SK-N-MC (cell line): ENCODE measurements at regions not wholly inside any gene's neighbourhood (a gene's known extent, or its start where the extent isn't known, plus 50 kb on each side); places are given as distances from the start of the nearest gene placed in this dataset.

Experiments used
- EZH2 ChIP-seq: fragments of 200-600 bp; sonication (generic); IDR thresholded peaks from one replicate; pipeline ENCODE4 v1.6.1; 2017; ENCODE audit warnings: antibody characterized with exemption
- FOXP2 ChIP-seq: optimal IDR thresholded peaks from 2 replicates; pipeline ENCODE3; 2011; ENCODE audit warnings: mild to moderate bottlenecking, moderate library complexity; ENCODE audit not compliant: insufficient read depth; ENCODE audit errors: extremely low read length, control extremely low read depth
- POLR2AphosphoS5 ChIP-seq: IDR thresholded peaks from 2 replicates; pipeline ENCODE4 v1.6.1; 2012; ENCODE audit warnings: mild to moderate bottlenecking, low read depth, low read length, borderline replicate concordance

GRCh38 chr1:223483511-223483910 lies 90.3 kb downstream of the CCDC185 start:
- TF ChIP-seq POLR2AphosphoS5 (no peak), EZH2 (no peak), FOXP2 (no peak)
